Osteoblast (primary cell): ENCODE measurements at regions not wholly inside any gene's neighbourhood (a gene's known extent, or its start where the extent isn't known, plus 50 kb on each side); places are given as distances from the start of the nearest gene placed in this dataset.

Source experiments
- DNase-seq: peaks from one replicate; pipeline ENCODE4 v3.0.0; 2011; ENCODE audit warnings: low spot score, mixed read lengths; ENCODE audit not compliant: insufficient read length; ENCODE audit errors: missing footprints
- H2AFZ ChIP-seq: 2 replicates; pipeline ENCODE4 v1.6.0; 2011; ENCODE audit warnings: mild to moderate bottlenecking, low read length
- H3K27ac ChIP-seq: 2 replicates; pipeline ENCODE4 v1.5.1; 2011; ENCODE audit warnings: mild to moderate bottlenecking, low read depth, low read length, moderate library complexity
- H3K27me3 ChIP-seq: 2 replicates; pipeline ENCODE4 v1.6.0; 2012; ENCODE audit warnings: mild to moderate bottlenecking, control low read depth, inconsistent platforms, low read length, moderate library complexity; ENCODE audit not compliant: insufficient read depth
- H3K36me3 ChIP-seq: 2 replicates; pipeline ENCODE4 v1.5.1; 2011; ENCODE audit warnings: mild to moderate bottlenecking, low read length, control low read depth, moderate library complexity; ENCODE audit not compliant: insufficient read depth
- H3K4me1 ChIP-seq: 2 replicates; pipeline ENCODE4 v1.5.1; 2011; ENCODE audit warnings: mild to moderate bottlenecking, low read length, control low read depth, moderate library complexity; ENCODE audit not compliant: insufficient read depth
- H3K4me2 ChIP-seq: 2 replicates; pipeline ENCODE4 v1.6.0; 2011; ENCODE audit warnings: mild to moderate bottlenecking, low read length; ENCODE audit not compliant: insufficient read depth
- H3K4me3 ChIP-seq: fragments of 200-600 bp; sonication (generic); 3 replicates; pipeline ENCODE4 v1.5.1; 2012; ENCODE audit warnings: mild to moderate bottlenecking, low read length, inconsistent platforms; ENCODE audit not compliant: insufficient read depth
- H3K79me2 ChIP-seq: 2 replicates; pipeline ENCODE4 v1.6.0; 2012; ENCODE audit warnings: mild to moderate bottlenecking, low read length, control low read depth, inconsistent platforms; ENCODE audit not compliant: insufficient read depth
- H3K9me3 ChIP-seq: 2 replicates; pipeline ENCODE4 v1.5.1; 2011; ENCODE audit warnings: low read depth, low read length, control low read depth
- H4K20me1 ChIP-seq: 2 replicates; pipeline ENCODE4 v1.6.0; 2012; ENCODE audit warnings: mild to moderate bottlenecking, low read length, control low read depth; ENCODE audit not compliant: insufficient read depth
- CTCF ChIP-seq: IDR thresholded peaks from 2 replicates; pipeline ENCODE4 v1.5.1; 2011; ENCODE audit warnings: mild to moderate bottlenecking, low read depth, low read length, moderate library complexity; ENCODE audit errors: extremely low read depth

GRCh38 chr9:24381205-24381604 is 164.5 kb downstream of the IZUMO3 start:
- Histone ChIP-seq H2AFZ (no peak overlapping the region), H3K4me2 (no peak overlapping the region), H3K27ac (no peak overlapping the region), H3K4me1 (no peaks in the 10 kb centered on the region), H3K27me3 (no peaks in the 10 kb centered on the region), H4K20me1 (no peaks in the 10 kb centered on the region), H3K79me2 (no peaks in the 10 kb centered on the region), H3K36me3 (no peaks in the 10 kb centered on the region), H3K4me3 (no peak overlapping the region), H3K9me3 (peaks cover 4% of the 10 kb centered on the region)
- no peak for DNase-seq
- no peak for TF ChIP-seq CTCF

- H3K4me1 ChIP-seq, result no peaks in the 10 kb centered on the region
- DNase-seq, result no peak
- H3K27me3 ChIP-seq, result no peaks in the 10 kb centered on the region
- peaks cover 3% of the 10 kb centered on the region for H3K9me3 ChIP-seq
- H3K4me3 ChIP-seq, result no peak overlapping the region
- no peak overlapping the region for H2AFZ ChIP-seq
- no peak overlapping the region for H3K27ac ChIP-seq
- H3K4me2 ChIP-seq, result no peak overlapping the region
- H3K36me3 ChIP-seq, result no peaks in the 10 kb centered on the region
- no peaks in the 10 kb centered on the region for H4K20me1 ChIP-seq
- H3K79me2 ChIP-seq, result no peaks in the 10 kb centered on the region
- no peak for TF ChIP-seq CTCF
Measured at GRCh38 chr9:24359046-24359445, 186.7 kb downstream of the IZUMO3 start.

- Histone ChIP-seq H3K4me1 (no peaks in the 10 kb centered on the region), H3K4me3 (no peak overlapping the region), H3K27ac (no peak overlapping the region), H4K20me1 (no peaks in the 10 kb centered on the region), H3K79me2 (no peaks in the 10 kb centered on the region), H3K27me3 (no peaks in the 10 kb centered on the region), H3K4me2 (no peak overlapping the region), H2AFZ (no peak overlapping the region), H3K36me3 (no peaks in the 10 kb centered on the region), H3K9me3 (no peaks in the 10 kb centered on the region)
- no peak for TF ChIP-seq CTCF
- no peak for DNase-seq
Measured at GRCh38 chr9:24351973-24352372, 193.7 kb downstream of the IZUMO3 start.

GRCh38 chr9:24351258-24351657 is 194.4 kb downstream of the IZUMO3 start:
- H2AFZ ChIP-seq, result no peak overlapping the region
- H3K79me2 ChIP-seq, result no peaks in the 10 kb centered on the region
- no peaks in the 10 kb centered on the region for H3K27me3 ChIP-seq
- no peak overlapping the region for H3K4me3 ChIP-seq
- no peaks in the 10 kb centered on the region for H3K36me3 ChIP-seq
- H3K27ac ChIP-seq, result no peak overlapping the region
- no peak for TF ChIP-seq CTCF
- H4K20me1 ChIP-seq, result no peaks in the 10 kb centered on the region
- no peaks in the 10 kb centered on the region for H3K9me3 ChIP-seq
- no peak overlapping the region for H3K4me2 ChIP-seq
- no peak for DNase-seq
- H3K4me1 ChIP-seq, result no peaks in the 10 kb centered on the region
